ENCODE measurements at regions not wholly inside any gene's neighbourhood (a gene's known extent, or its start where the extent isn't known, plus 50 kb on each side); places are given as distances from the start of the nearest gene placed in this dataset.
"Not testable (repeated sequence)": the region's sequence is repeated elsewhere in the genome, so short reads cannot be mapped to it uniquely, and the experiment has no call there.

GRCh38 chr13:21274457-21274856 lies 98.0 kb downstream of the MRPL57 start:
- not testable (repeated sequence) for TF ChIP-seq CTCF, EZH2phosphoT487 (IDR thresholded peaks at IDR 0.05; ENCODE audit: low read length)
